A549 (cell line): ENCODE measurements at regions not wholly inside any gene's neighbourhood (a gene's known extent, or its start where the extent isn't known, plus 50 kb on each side); places are given as distances from the start of the nearest gene placed in this dataset.
A peak's percentile ranks its signal among the peaks of the same experiment; 100 is the strongest.

Experiments
- ATAC-seq, 2 experiments: fragments of 200-7000 bp in 1 of 2; fragments of >200 bp in 1 of 2; cut with Nextera tagmentation in 1 of 2; cut with Tn5 transposase in 1 of 2; 3 replicates each; pipeline versions ENCODE4 v1.8.0 to v1.9.1; 2018 to 2020; ENCODE audit warnings: mild to moderate bottlenecking in 1 of 2, moderate library complexity in 1 of 2
- CTCF ChIA-PET: fragments of 300-600 bp; sonication (Branson Sonifier 250); formaldehyde crosslinking; extraction: SDS; loops from one replicate; lab custom pipeline; 2021; ENCODE audit warnings: antibody characterized with exemption, inconsistent platforms; lab: Yijun Ruan, JAX
- POLR2A ChIA-PET: fragments of 350-600 bp; formaldehyde crosslinking; extraction: SDS; loops from one replicate; lab custom pipeline; 2021; ENCODE audit warnings: antibody characterized with exemption, inconsistent platforms; lab: Yijun Ruan, JAX
- DNase-seq, 2 experiments: peaks; one replicate each; pipeline versions ENCODE4 v3.0.0 to v3.0.0-alpha.2; 2011 to 2016; ENCODE audit warnings: low read depth in 1 of 2, low spot score in 1 of 2
- FAIRE-seq: peaks from 2 replicates; lab custom pipeline; 2011; peaks lifted over from hg19 to GRCh38; lab: Jason Lieb, UNC
- H3K27ac ChIP-seq, 2 experiments: fragments of >200 bp; sonication (Bioruptor Twin); formaldehyde crosslinking; 3 replicates each; pipeline ENCODE4 v1.5.1; 2016 to 2017
- H3K4me1 ChIP-seq: fragments of >200 bp; sonication (Bioruptor Twin); formaldehyde crosslinking; 3 replicates; pipeline ENCODE4 v1.6.1; 2016
- H3K4me2 ChIP-seq: fragments of >200 bp; sonication (Bioruptor Twin); formaldehyde crosslinking; 3 replicates; pipeline ENCODE4 v1.6.1; 2016
- H3K4me3 ChIP-seq: fragments of >200 bp; sonication (Bioruptor Twin); formaldehyde crosslinking; 3 replicates; pipeline ENCODE4 v1.5.1; 2016
- H3K9me3 ChIP-seq: fragments of >200 bp; sonication (Bioruptor Twin); formaldehyde crosslinking; 3 replicates; pipeline ENCODE4 v1.6.1; 2016
- BHLHE40 ChIP-seq: IDR thresholded peaks from 2 replicates; pipeline ENCODE4 v1.6.1; 2012; ENCODE audit warnings: low read depth, low read length, inconsistent platforms
- FOSB ChIP-seq: fragments of 250-450 bp; sonication (Bioruptor Pico); IDR thresholded peaks from 2 replicates; pipeline ENCODE4 v1.5.0; 2020; ENCODE audit warnings: mild to moderate bottlenecking, moderate library complexity
- GATA3 ChIP-seq: IDR thresholded peaks from 2 replicates; pipeline ENCODE4 v1.6.1; 2012; ENCODE audit warnings: borderline replicate concordance
- HEYL ChIP-seq: fragments of 250-450 bp; sonication (Bioruptor Pico); IDR thresholded peaks from 2 replicates; pipeline ENCODE4 v1.8.0; 2021; ENCODE audit warnings: mild to moderate bottlenecking, moderate library complexity
- HMGXB4 ChIP-seq: fragments of 250-450 bp; sonication (Bioruptor Pico); IDR thresholded peaks from 2 replicates; pipeline ENCODE4 v1.5.0; 2021; ENCODE audit warnings: mild to moderate bottlenecking, moderate library complexity, borderline replicate concordance
- HOXA7 ChIP-seq: fragments of 250-450 bp; sonication (Bioruptor Pico); IDR thresholded peaks from 2 replicates; pipeline ENCODE4 v1.5.0; 2020; ENCODE audit warnings: mild to moderate bottlenecking, moderate library complexity
- JUNB ChIP-seq: fragments of >200 bp; sonication (Bioruptor Twin); formaldehyde crosslinking; IDR thresholded peaks from 2 replicates; pipeline ENCODE4 v1.6.1; 2016
- KDM1A ChIP-seq: fragments of 200-600 bp; sonication (generic); IDR thresholded peaks from 2 replicates; pipeline ENCODE4 v1.6.1; 2016; ENCODE audit warnings: low read depth, mild to moderate bottlenecking
- KDM5A ChIP-seq: fragments of 200-600 bp; sonication (generic); IDR thresholded peaks from 2 replicates; pipeline ENCODE4 v1.6.1; 2016; ENCODE audit warnings: antibody characterized with exemption, mild to moderate bottlenecking
- MAFK ChIP-seq: fragments of 450-650 bp; IDR thresholded peaks from 2 replicates; pipeline ENCODE4 v1.6.1; 2014; ENCODE audit not compliant: partially characterized antibody
- MYC ChIP-seq: IDR thresholded peaks from 2 replicates; pipeline ENCODE4 v1.6.1; 2012; ENCODE audit warnings: mild to moderate bottlenecking, inconsistent platforms, low read length, improper control_type of control experiment, borderline replicate concordance
- NFE2L2 ChIP-seq: fragments of 150-350 bp; conservative IDR thresholded peaks from 2 replicates; pipeline ENCODE4 v1.6.1; 2014; ENCODE audit warnings: low read length
- NR3C1 ChIP-seq: fragments of >200 bp; sonication (Bioruptor Twin); formaldehyde crosslinking; IDR thresholded peaks from 3 replicates; pipeline ENCODE4 v1.6.1; 2017
- RAD21 ChIP-seq, 2 experiments: fragments of >200 bp in 1 of 2; sonication (Bioruptor Twin) in 1 of 2; formaldehyde crosslinking in 1 of 2; IDR thresholded peaks in 1 of 2; conservative IDR thresholded peaks in 1 of 2; 2 replicates in 1 of 2; 3 replicates in 1 of 2; pipeline ENCODE4 v1.6.1; 2012 to 2018; ENCODE audit warnings: inconsistent platforms in 1 of 2
- RARB ChIP-seq: fragments of 250-450 bp; sonication (Bioruptor Pico); IDR thresholded peaks from 2 replicates; pipeline ENCODE4 v1.8.0; 2021; ENCODE audit warnings: mild to moderate bottlenecking, moderate library complexity
- RFX5 ChIP-seq: fragments of 450-650 bp; IDR thresholded peaks from 2 replicates; pipeline ENCODE4 v1.7.1; 2014; ENCODE audit warnings: antibody characterized with exemption, mild to moderate bottlenecking, moderate library complexity
- RNF2 ChIP-seq: fragments of 200-600 bp; sonication (generic); IDR thresholded peaks from 2 replicates; pipeline ENCODE4 v1.6.1; 2016; ENCODE audit warnings: low read depth, mild to moderate bottlenecking, antibody characterized with exemption, moderate library complexity, borderline replicate concordance
- SMC3 ChIP-seq: fragments of >200 bp; sonication (Bioruptor Twin); formaldehyde crosslinking; IDR thresholded peaks from 3 replicates; pipeline ENCODE4 v1.6.1; 2018; ENCODE audit warnings: inconsistent platforms
- SREBF2 ChIP-seq: fragments of 450-650 bp; IDR thresholded peaks from 2 replicates; pipeline ENCODE4 v1.6.1; 2014; ENCODE audit warnings: mild to moderate bottlenecking, moderate library complexity
- TFCP2L1 ChIP-seq: fragments of 250-450 bp; sonication (Bioruptor Pico); IDR thresholded peaks from 2 replicates; pipeline ENCODE4 v1.5.0; 2021; ENCODE audit warnings: mild to moderate bottlenecking
- ZFP36 ChIP-seq: fragments of 450-650 bp; IDR thresholded peaks from 2 replicates; pipeline ENCODE4 v1.6.1; 2014; ENCODE audit warnings: borderline replicate concordance; ENCODE audit not compliant: partially characterized antibody
- WGBS: methylation state at CpG from one replicate; pipeline ENCODE4 v1.1.6; 2017; ENCODE audit errors: missing lambda C conversion rate; 5-methylcytosine and 5-hydroxymethylcytosine counted together
- TF ChIP-seq, protein P1 (sequence below): IDR thresholded peaks from 2 replicates; pipeline ENCODE4 v1.6.1; 2012; ENCODE audit warnings: low read depth, borderline replicate concordance
- TF ChIP-seq, protein P2 (sequence below): fragments of 150-350 bp; IDR thresholded peaks from 2 replicates; pipeline ENCODE4 v1.6.1; 2014; ENCODE audit warnings: low read depth, mild to moderate bottlenecking, low read length
- TF ChIP-seq, protein P3 (sequence below): fragments of >200 bp; sonication (Bioruptor Twin); formaldehyde crosslinking; IDR thresholded peaks from 2 replicates; pipeline ENCODE4 v1.6.1; 2016
- TF ChIP-seq, protein P4 (sequence below): fragments of >200 bp; sonication (Bioruptor Twin); formaldehyde crosslinking; IDR thresholded peaks from 3 replicates; pipeline ENCODE4 v1.6.1; 2016
- TF ChIP-seq, protein P5 (sequence below): fragments of 200-600 bp; sonication (generic); IDR thresholded peaks from 2 replicates; pipeline ENCODE4 v1.6.1; 2016; ENCODE audit warnings: antibody characterized with exemption, mild to moderate bottlenecking, moderate library complexity

GRCh38 chr6:8888468-8888867, 453.1 kb upstream of the SLC35B3 start:
- FAIRE-seq (no peak), DNase-seq (peak in 1 of 2 experiments; percentile 19), ATAC-seq (peak in 1 of 2 experiments; percentile 56; a peak in 2 of 6 replicates)
- H3K4me1 ChIP-seq: no peaks in the 10 kb centered on the region
- H3K4me3 ChIP-seq: no peak overlapping the region
- no peak for TF ChIP-seq MAFK
- TF ChIP-seq NFE2L2: no peak
- no peak for TF ChIP-seq MYC
- no peak for TF ChIP-seq SREBF2
- TF ChIP-seq, protein P1, sequence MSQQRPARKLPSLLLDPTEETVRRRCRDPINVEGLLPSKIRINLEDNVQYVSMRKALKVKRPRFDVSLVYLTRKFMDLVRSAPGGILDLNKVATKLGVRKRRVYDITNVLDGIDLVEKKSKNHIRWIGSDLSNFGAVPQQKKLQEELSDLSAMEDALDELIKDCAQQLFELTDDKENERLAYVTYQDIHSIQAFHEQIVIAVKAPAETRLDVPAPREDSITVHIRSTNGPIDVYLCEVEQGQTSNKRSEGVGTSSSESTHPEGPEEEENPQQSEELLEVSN: no peak
- TF ChIP-seq, protein P2, sequence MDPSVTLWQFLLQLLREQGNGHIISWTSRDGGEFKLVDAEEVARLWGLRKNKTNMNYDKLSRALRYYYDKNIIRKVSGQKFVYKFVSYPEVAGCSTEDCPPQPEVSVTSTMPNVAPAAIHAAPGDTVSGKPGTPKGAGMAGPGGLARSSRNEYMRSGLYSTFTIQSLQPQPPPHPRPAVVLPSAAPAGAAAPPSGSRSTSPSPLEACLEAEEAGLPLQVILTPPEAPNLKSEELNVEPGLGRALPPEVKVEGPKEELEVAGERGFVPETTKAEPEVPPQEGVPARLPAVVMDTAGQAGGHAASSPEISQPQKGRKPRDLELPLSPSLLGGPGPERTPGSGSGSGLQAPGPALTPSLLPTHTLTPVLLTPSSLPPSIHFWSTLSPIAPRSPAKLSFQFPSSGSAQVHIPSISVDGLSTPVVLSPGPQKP: no peak
- TF ChIP-seq NR3C1: no peak
- 0 out of 3 replicates have a peak, but pooled peaks have one; percentile 13 for TF ChIP-seq SMC3
- TF ChIP-seq RNF2: no peak
- no peak for TF ChIP-seq FOSB (CRISPR knock-in tag)
- peak; percentile 20 to 25; a peak in 1 of 5 replicates for TF ChIP-seq RAD21 (conservative IDR thresholded peaks at IDR 0.05 in 1 of 2, IDR thresholded peaks at IDR 0.05 in 1 of 2)
- no peak for TF ChIP-seq ZFP36
- TF ChIP-seq KDM1A: no peak
- TF ChIP-seq, protein P3, sequence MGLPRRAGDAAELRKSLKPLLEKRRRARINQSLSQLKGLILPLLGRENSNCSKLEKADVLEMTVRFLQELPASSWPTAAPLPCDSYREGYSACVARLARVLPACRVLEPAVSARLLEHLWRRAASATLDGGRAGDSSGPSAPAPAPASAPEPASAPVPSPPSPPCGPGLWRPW: no peak
- no peak for TF ChIP-seq TFCP2L1 (CRISPR knock-in tag)
- H3K27ac ChIP-seq: no peak overlapping the region
- ChIA-PET CTCF (interaction anchor here (1.2 to 1.3 kb wide), 3 partner anchors 25 to 387 kb away, joined by 3 read pairs; no protein-coding TSS in a partner anchor), POLR2A (no interaction called here)
- 10% methylated on average over 3 of the region's 3 CpGs for WGBS
- no peaks in the 10 kb centered on the region for H3K9me3 ChIP-seq
- H3K4me2 ChIP-seq: no peak overlapping the region

DNA sequence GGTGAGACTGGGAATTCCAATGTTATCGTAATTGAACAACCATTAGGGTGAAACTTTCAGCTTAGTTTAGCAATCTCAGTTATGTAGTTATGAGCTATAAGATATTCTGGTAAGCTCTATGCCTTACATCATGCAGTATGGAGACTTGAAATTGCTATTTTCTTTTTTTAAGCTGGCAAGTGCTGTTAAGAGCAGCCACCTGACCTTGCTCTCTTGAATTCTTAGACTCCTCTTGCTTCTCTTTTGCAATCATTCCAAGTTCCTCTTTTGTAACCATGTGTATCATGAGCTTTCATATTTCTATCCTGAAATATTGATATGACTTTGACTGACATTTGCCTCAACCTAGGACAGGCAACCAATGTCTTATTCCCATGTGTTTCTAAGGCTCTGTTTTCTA, 446.3 kb upstream of the SLC35B3 start:
- TF ChIP-seq KDM5A: no peak
- TF ChIP-seq, protein P4, sequence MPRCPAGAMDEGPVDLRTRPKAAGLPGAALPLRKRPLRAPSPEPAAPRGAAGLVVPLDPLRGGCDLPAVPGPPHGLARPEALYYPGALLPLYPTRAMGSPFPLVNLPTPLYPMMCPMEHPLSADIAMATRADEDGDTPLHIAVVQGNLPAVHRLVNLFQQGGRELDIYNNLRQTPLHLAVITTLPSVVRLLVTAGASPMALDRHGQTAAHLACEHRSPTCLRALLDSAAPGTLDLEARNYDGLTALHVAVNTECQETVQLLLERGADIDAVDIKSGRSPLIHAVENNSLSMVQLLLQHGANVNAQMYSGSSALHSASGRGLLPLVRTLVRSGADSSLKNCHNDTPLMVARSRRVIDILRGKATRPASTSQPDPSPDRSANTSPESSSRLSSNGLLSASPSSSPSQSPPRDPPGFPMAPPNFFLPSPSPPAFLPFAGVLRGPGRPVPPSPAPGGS: no peak
- TF ChIP-seq RFX5: no peak
- TF ChIP-seq RARB: no peak
- no peak for TF ChIP-seq NR3C1
- TF ChIP-seq, protein P1: no peak
- TF ChIP-seq KDM1A: no peak
- TF ChIP-seq BHLHE40: no peak
- TF ChIP-seq, protein P5, sequence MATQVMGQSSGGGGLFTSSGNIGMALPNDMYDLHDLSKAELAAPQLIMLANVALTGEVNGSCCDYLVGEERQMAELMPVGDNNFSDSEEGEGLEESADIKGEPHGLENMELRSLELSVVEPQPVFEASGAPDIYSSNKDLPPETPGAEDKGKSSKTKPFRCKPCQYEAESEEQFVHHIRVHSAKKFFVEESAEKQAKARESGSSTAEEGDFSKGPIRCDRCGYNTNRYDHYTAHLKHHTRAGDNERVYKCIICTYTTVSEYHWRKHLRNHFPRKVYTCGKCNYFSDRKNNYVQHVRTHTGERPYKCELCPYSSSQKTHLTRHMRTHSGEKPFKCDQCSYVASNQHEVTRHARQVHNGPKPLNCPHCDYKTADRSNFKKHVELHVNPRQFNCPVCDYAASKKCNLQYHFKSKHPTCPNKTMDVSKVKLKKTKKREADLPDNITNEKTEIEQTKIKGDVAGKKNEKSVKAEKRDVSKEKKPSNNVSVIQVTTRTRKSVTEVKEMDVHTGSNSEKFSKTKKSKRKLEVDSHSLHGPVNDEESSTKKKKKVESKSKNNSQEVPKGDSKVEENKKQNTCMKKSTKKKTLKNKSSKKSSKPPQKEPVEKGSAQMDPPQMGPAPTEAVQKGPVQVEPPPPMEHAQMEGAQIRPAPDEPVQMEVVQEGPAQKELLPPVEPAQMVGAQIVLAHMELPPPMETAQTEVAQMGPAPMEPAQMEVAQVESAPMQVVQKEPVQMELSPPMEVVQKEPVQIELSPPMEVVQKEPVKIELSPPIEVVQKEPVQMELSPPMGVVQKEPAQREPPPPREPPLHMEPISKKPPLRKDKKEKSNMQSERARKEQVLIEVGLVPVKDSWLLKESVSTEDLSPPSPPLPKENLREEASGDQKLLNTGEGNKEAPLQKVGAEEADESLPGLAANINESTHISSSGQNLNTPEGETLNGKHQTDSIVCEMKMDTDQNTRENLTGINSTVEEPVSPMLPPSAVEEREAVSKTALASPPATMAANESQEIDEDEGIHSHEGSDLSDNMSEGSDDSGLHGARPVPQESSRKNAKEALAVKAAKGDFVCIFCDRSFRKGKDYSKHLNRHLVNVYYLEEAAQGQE: no peak
- TF ChIP-seq HMGXB4 (CRISPR knock-in tag): no peak
- TF ChIP-seq JUNB: no peak
- TF ChIP-seq, protein P2: no peak
- no peak for TF ChIP-seq HEYL (CRISPR knock-in tag)
- no peak for TF ChIP-seq RNF2
- no peak for TF ChIP-seq MAFK
- TF ChIP-seq GATA3: no peak
- no peak for TF ChIP-seq HOXA7 (CRISPR knock-in tag)
- ATAC-seq: no peak
- CTCF ChIA-PET: interaction anchor here (0.9 kb wide), 1 partner anchor 382 kb away, joined by 3 read pairs; no protein-coding TSS in a partner anchor
- Histone ChIP-seq H3K4me3 (no peak overlapping the region), H3K9me3 (no peaks in the 10 kb centered on the region), H3K4me1 (no peaks in the 10 kb centered on the region), H3K4me2 (no peak overlapping the region), H3K27ac (no peak overlapping the region)
- FAIRE-seq: no peak
- DNase-seq: no peak
- 4% methylated on average over 1 of the region's 1 CpG for WGBS
- POLR2A ChIA-PET: no interaction called here
